ENCODE measurements at regions not wholly inside any gene's neighbourhood (a gene's known extent, or its start where the extent isn't known, plus 50 kb on each side); places are given as distances from the start of the nearest gene placed in this dataset.
A peak's percentile ranks its signal among the peaks of the same experiment; 100 is the strongest.

- no peak for DNase-seq
Measured at GRCh38 chr4:184575306-184575705, 73.9 kb downstream of the CASP3 start.

DNA sequence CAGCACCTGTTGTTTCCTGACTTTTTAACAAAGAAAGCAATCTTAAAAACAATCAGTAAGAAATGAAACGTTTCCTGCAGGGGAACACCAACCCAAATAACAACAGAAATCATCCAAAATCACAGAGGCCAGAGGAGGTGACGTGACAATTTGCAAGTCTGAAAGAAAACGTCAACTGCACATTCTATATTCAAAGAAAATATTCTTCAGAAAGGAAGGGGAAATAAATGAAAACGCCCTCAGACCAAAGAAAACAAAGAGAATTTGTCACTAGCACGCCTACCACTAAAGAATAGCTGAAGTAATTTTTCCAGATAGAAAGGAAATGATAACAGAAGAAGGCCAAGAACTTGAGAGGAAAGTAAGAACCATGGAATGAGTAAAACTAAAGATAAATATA lies 74.4 kb downstream of the CASP3 start:
- DNase-seq: no peak

- DNase-seq: no peak
Measured at GRCh38 chr4:184573701-184574100, 75.5 kb downstream of the CASP3 start.

DNA sequence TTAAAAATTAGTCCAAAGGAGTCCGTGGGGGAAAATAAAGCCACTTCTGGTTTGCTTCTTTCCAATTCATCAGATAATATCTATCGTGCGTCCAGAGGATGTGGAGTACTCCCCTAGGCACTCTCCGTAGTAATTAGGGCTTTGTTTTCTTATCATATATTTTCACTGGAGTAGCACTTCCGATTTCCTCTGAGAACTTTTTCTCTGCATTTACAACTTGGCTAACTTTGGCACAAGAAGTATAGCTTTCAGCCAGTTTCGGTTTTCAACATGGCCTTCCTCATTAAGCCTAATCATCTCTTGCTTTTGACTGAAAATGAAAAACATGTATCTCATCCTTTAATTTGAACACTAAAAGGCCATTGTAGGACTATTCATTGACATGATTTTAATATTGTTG lies 80.5 kb downstream of the CASP3 start:
- DNase-seq: no peak

GRCh38 chr4:184563621-184564020 lies 85.6 kb downstream of the CASP3 start:
- DNase-seq: no peak

DNA sequence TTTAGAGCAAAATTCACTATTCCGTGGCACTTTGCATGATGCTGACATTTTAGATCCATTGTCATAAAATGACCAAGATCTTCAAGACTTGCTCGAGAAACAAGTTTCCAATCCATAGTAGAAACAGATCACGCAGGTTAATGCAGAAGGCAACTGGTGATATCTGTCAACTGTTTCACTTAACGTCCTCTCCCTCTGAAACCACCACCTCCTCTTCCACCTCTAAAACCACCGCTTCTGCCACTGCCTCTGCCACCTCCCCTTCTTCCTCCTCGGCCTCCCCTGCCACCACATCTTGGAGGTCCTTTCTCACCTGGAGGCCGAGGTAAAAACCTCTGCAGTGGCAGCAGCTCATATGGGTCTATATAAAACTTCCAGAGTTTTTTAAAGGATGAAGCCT lies 84.6 kb upstream of the IRF2 start:
- DNase-seq: no peak

- DNase-seq: no peak
Measured at GRCh38 chr4:184553891-184554290, 79.5 kb upstream of the IRF2 start.

DNA sequence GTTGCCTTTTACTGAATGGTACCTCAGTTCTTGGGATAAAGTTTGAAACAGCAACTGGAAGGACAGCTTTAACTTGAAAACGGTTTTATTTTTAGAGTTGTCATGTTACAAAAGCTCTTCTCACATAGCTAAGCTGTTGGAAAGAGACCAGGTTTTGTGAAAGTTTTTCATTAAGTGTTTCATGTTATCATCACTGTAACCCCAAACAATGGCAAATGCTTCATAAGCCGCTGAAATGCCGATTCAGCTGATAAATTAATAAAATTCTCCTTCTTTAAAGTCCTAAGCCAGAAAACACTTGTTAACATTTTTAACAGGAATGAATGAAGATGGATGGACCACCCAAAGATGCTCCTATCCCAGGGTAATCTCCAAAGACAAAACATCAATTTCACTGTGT lies 76.1 kb upstream of the IRF2 start:
- DNase-seq: no peak

- DNase-seq: no peak
Measured at GRCh38 chr4:184548648-184549341, 74.4 kb upstream of the IRF2 start.

GRCh38 chr4:184548316-184548647 lies 73.9 kb upstream of the IRF2 start:
- no peak for DNase-seq

- DNase-seq: no peak
Measured at GRCh38 chr4:184544788-184545409, 70.5 kb upstream of the IRF2 start.

DNA sequence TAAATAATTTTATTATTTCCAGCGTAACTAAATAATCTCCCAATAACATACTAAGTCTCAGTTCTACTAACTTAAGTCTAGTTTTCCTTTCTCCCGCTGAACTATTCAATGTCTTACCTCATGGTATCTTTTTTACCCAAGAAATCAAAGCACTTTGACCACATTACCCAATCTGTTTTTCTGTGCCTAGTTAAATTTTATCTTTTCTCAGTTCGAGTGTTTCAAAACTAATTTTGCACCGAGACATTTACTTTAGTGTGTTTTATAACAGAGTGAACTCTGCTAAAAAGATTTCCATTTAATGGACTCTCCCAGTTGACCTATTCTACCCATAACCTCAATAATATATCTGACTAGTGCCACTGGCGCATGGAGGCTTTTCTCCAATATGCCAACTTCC lies 67.6 kb upstream of the IRF2 start:
- DNase-seq: no peak

DNA sequence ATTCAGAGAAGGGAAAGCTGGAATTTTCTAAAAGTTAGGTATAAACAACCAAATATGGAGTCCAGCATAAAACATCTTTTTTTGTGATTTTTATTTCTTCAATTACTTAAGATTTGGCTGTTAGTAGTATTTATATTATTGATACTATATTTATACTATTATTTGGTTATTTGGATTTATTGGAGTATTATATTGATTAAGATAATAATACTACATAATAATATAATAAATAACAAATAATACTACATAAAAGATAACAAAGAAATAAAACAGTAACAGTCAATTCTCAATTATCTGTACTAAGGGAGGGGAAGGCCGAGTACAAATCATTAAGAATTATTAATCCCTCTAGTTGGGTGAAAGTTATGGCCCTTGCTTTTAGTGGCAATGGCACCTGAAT lies 66.0 kb upstream of the IRF2 start:
- no peak for DNase-seq

GRCh38 chr4:184538023-184538599 lies 63.8 kb upstream of the IRF2 start:
- DNase-seq: peak; percentile 64

- peak; percentile 81 for DNase-seq
Measured at GRCh38 chr4:184537269-184538022, 63.1 kb upstream of the IRF2 start.

DNA sequence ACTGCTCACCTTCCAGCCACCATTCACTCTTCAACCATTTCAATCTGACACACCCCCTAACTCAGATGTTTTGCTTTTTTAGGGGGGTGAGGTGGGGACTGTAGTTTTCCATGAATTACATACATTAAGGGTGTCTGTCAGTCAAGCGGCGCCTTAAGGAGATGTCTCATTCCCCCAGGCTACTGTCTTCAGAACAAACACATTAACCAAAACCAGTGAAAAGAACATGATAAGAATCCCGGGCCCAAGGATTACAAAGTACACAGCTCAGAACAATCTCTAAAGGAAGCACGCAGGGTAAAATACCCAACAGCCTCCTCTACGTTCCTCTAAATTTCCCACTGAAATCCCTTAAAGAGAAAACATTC lies 62.5 kb upstream of the IRF2 start:
- no peak for DNase-seq

- no peak for DNase-seq
Measured at GRCh38 chr4:184536065-184536880, 61.9 kb upstream of the IRF2 start.

GRCh38 chr4:184534511-184535391 lies 60.4 kb upstream of the IRF2 start:
- no peak for DNase-seq

DNA sequence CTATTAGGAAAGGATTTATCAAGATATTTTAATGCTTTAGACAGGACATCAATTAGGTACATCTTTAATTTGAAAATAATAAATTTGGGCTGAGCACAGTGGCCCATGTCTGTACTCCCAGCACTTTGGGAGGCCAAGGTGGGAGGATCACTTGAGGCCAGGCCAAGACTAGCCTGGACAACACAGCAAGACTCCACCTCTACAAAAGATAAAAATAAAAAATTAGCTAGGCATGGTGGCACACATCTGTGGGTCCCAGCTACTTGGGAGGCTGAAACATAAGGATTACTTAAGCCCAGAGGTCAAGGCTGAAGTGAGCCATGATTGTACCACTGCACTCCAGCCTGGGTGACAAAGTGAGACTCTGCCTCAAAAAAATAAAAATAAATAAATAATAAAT lies 59.6 kb upstream of the IRF2 start:
- DNase-seq: no peak

- DNase-seq: no peak
Measured at GRCh38 chr4:184531008-184531407, 56.7 kb upstream of the IRF2 start.

- DNase-seq: no peak
Measured at GRCh38 chr4:184529283-184529682, 54.9 kb upstream of the IRF2 start.

DNA sequence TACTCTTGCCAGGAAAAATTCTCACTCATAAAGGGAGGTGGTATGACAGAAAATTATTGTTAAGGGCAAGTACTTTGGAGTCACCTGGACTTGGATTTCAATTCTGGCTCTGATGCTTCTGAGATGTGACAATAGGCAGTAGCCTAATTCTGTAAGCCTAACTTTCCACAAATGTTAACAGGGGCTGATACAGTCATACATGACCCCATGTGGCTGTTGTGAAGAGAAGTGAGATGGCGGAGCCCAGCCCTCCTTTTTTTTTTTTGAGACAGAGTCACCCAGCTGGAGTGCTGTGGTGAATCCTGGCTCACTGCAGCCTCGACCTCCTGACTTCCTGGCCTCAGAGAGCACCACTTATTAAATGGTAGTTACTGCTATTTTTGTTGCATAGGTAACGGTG lies 54.4 kb upstream of the IRF2 start:
- DNase-seq: no peak

All from NCI-H1436 (cell line).